Endothelial cell (in vitro differentiated cells): ENCODE measurements at regions not wholly inside any gene's neighbourhood (a gene's known extent, or its start where the extent isn't known, plus 50 kb on each side); places are given as distances from the start of the nearest gene placed in this dataset.

Source experiments
- DNase-seq: peaks from one replicate; pipeline ENCODE4 v3.0.0; 2021; ENCODE audit warnings: low spot score
- H3K27ac Mint-ChIP-seq: one replicate; pipeline ENCODE4 v1.8.0; 2021; ENCODE audit warnings: mixed read lengths, inconsistent platforms; ENCODE audit not compliant: unreplicated experiment
- H3K27me3 Mint-ChIP-seq: one replicate; pipeline ENCODE4 v1.8.0; 2021; ENCODE audit warnings: mild to moderate bottlenecking, moderate library complexity, mixed read lengths, inconsistent platforms; ENCODE audit not compliant: unreplicated experiment
- H3K36me3 Mint-ChIP-seq: one replicate; pipeline ENCODE4 v1.8.0; 2021; ENCODE audit warnings: mild to moderate bottlenecking, low read depth, mixed read lengths, inconsistent platforms; ENCODE audit not compliant: unreplicated experiment
- H3K4me1 Mint-ChIP-seq: one replicate; pipeline ENCODE4 v1.8.0; 2021; ENCODE audit warnings: mild to moderate bottlenecking, mixed read lengths, inconsistent platforms; ENCODE audit not compliant: unreplicated experiment
- H3K4me3 Mint-ChIP-seq: one replicate; pipeline ENCODE4 v1.8.0; 2021; ENCODE audit warnings: mild to moderate bottlenecking, mixed read lengths, inconsistent platforms; ENCODE audit not compliant: unreplicated experiment
- H3K9me3 Mint-ChIP-seq: one replicate; pipeline ENCODE4 v1.8.0; 2021; ENCODE audit warnings: mixed read lengths, inconsistent platforms; ENCODE audit not compliant: unreplicated experiment
- TF ChIP-seq, protein P1 (sequence below): fragments of 200-600 bp; sonication (generic); IDR thresholded peaks from one replicate; pipeline ENCODE4 v1.5.0; 2021; ENCODE audit warnings: antibody characterized with exemption; ENCODE audit not compliant: unreplicated experiment

- H3K4me3 Mint-ChIP-seq = no peak overlapping the region
- H3K9me3 Mint-ChIP-seq = no peaks in the 10 kb centered on the region
- peaks cover 9% of the 10 kb centered on the region for H3K4me1 Mint-ChIP-seq
- DNase-seq = no peak
- no peak overlapping the region for H3K27ac Mint-ChIP-seq
- peaks cover 8% of the 10 kb centered on the region for H3K27me3 Mint-ChIP-seq
- TF ChIP-seq, protein P1, sequence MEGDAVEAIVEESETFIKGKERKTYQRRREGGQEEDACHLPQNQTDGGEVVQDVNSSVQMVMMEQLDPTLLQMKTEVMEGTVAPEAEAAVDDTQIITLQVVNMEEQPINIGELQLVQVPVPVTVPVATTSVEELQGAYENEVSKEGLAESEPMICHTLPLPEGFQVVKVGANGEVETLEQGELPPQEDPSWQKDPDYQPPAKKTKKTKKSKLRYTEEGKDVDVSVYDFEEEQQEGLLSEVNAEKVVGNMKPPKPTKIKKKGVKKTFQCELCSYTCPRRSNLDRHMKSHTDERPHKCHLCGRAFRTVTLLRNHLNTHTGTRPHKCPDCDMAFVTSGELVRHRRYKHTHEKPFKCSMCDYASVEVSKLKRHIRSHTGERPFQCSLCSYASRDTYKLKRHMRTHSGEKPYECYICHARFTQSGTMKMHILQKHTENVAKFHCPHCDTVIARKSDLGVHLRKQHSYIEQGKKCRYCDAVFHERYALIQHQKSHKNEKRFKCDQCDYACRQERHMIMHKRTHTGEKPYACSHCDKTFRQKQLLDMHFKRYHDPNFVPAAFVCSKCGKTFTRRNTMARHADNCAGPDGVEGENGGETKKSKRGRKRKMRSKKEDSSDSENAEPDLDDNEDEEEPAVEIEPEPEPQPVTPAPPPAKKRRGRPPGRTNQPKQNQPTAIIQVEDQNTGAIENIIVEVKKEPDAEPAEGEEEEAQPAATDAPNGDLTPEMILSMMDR = no peak
- peaks cover 6% of the 10 kb centered on the region for H3K36me3 Mint-ChIP-seq
These were observed 201.7 kb upstream of the ZNF618 start for GRCh38 chr9:113674436-113674835.

- Mint-ChIP-seq H3K27ac (no peak overlapping the region), H3K4me3 (no peak overlapping the region), H3K4me1 (peaks cover 2% of the 10 kb centered on the region), H3K9me3 (no peaks in the 10 kb centered on the region), H3K27me3 (peaks cover 8% of the 10 kb centered on the region), H3K36me3 (peaks cover 3% of the 10 kb centered on the region)
- TF ChIP-seq, protein P1 = no peak
- no peak for DNase-seq
These were observed 200.6 kb upstream of the ZNF618 start for GRCh38 chr9:113675475-113675941.

DNA sequence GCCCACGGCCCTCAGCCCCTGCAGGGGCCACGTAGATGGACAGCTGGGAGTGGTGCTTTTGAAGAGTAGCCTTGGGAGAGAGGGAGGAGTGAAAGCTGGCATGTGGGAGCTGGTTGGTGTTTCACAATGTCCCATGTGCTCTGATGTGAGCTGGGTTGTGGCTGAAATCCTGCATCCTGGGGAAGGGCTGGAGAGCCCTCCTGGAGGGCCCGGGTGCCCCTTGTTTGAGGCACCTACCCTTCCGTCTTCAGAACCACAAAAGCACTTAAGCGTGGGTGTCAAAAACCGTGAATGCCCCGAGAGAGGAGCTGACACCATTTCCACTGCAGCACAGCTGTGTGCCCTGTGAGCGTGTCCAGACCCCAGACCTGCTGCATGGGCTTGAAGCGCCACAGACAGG is 199.1 kb upstream of the ZNF618 start:
- no peak overlapping the region for H3K4me3 Mint-ChIP-seq
- TF ChIP-seq, protein P1 = no peak
- peaks cover 2% of the 10 kb centered on the region for H3K4me1 Mint-ChIP-seq
- H3K27ac Mint-ChIP-seq = no peak overlapping the region
- H3K9me3 Mint-ChIP-seq = no peaks in the 10 kb centered on the region
- H3K36me3 Mint-ChIP-seq = no peaks in the 10 kb centered on the region
- H3K27me3 Mint-ChIP-seq = peaks cover 6% of the 10 kb centered on the region
- DNase-seq = no peak

- Mint-ChIP-seq H3K36me3 (no peaks in the 10 kb centered on the region), H3K4me1 (peaks cover 2% of the 10 kb centered on the region), H3K4me3 (no peak overlapping the region), H3K27me3 (peaks cover 6% of the 10 kb centered on the region), H3K27ac (no peak overlapping the region), H3K9me3 (no peaks in the 10 kb centered on the region)
- TF ChIP-seq, protein P1 = no peak
- no peak for DNase-seq
These were observed 198.5 kb upstream of the ZNF618 start for GRCh38 chr9:113677569-113677968.

DNA sequence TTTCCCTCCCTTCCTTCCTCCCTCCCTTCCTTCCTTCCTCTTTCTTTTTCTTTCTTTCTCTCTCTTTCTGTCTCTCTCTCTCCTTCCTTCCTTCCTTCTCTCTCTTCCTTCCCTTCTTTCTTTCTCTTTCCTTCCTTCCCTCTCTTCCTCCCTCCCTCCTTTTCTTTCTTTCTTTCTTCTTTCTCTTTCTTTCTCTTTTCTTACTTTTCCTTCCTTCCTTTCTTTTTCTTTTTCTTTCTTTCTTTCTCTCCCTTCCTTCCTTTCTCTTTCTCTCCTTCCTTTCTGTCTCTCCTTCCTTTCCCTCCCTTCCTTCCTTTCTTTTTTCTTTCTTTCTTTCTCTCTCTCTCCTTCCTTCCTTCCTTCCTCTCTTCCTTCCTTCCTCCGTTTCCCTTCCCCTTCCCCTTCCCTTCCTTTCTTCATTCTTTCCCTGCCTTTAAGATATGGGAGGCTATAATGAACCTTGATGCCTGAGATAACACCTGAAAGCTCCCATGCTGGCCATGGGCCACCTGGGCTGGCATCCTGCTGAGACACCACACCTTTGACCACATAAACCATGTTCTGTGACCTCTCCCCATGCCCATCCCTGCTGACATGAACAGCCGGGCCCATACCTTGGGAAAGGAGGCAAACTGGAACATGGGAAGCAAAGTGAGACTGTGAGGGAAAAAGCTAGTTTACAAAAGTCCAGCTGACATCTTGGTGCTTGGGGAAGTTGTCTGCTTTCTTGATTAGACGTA is 197.8 kb upstream of the ZNF618 start:
- no peak overlapping the region for H3K4me3 Mint-ChIP-seq
- TF ChIP-seq, protein P1 = no peak
- no peaks in the 10 kb centered on the region for H3K9me3 Mint-ChIP-seq
- H3K4me1 Mint-ChIP-seq = peaks cover 2% of the 10 kb centered on the region
- H3K27ac Mint-ChIP-seq = no peak overlapping the region
- H3K36me3 Mint-ChIP-seq = no peaks in the 10 kb centered on the region
- no peak for DNase-seq
- peaks cover 6% of the 10 kb centered on the region for H3K27me3 Mint-ChIP-seq
